Hepatocyte (in vitro differentiated cells): ENCODE measurements at regions not wholly inside any gene's neighbourhood (a gene's known extent, or its start where the extent isn't known, plus 50 kb on each side); places are given as distances from the start of the nearest gene placed in this dataset.
"Not testable (repeated sequence)": the region's sequence is repeated elsewhere in the genome, so short reads cannot be mapped to it uniquely, and the experiment has no call there.

Source experiments
- EZH2 ChIP-seq: fragments of 200-600 bp; sonication (generic); IDR thresholded peaks from 2 replicates; pipeline ENCODE4 v1.6.1; 2016; ENCODE audit warnings: antibody characterized with exemption, mild to moderate bottlenecking, borderline replicate concordance
- EZH2phosphoT487 ChIP-seq: fragments of 200-600 bp; sonication (generic); IDR thresholded peaks from one replicate; pipeline ENCODE4 v1.6.1; 2018; ENCODE audit warnings: antibody characterized with exemption, mild to moderate bottlenecking, low read depth, moderate library complexity; ENCODE audit not compliant: unreplicated experiment, severe bottlenecking
- TF ChIP-seq, protein P1 (sequence below): fragments of 200-600 bp; sonication (generic); IDR thresholded peaks from 2 replicates; pipeline ENCODE4 v1.5.1; 2016; ENCODE audit warnings: antibody characterized with exemption, mild to moderate bottlenecking; ENCODE audit not compliant: poor library complexity

DNA sequence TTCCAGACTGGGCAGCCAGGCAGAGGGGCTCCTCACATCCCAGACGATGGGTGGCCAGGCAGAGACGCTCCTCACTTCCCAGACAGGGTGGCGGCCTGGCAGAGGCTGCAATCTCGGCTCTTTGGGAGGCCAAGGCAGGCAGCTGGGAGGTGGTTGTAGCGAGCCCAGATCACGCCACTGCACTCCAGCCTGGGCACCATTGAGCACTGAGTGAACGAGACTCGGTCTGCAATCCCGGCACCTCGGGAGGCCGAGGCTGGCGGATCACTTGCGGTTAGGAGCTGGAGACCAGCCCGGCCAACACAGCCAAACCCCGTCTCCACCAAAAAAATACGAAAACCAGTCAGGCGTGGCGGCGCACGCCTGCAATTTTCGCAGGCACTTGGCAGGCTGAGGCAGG lies 321.4 kb upstream of the SGCG start:
- TF ChIP-seq, protein P1, sequence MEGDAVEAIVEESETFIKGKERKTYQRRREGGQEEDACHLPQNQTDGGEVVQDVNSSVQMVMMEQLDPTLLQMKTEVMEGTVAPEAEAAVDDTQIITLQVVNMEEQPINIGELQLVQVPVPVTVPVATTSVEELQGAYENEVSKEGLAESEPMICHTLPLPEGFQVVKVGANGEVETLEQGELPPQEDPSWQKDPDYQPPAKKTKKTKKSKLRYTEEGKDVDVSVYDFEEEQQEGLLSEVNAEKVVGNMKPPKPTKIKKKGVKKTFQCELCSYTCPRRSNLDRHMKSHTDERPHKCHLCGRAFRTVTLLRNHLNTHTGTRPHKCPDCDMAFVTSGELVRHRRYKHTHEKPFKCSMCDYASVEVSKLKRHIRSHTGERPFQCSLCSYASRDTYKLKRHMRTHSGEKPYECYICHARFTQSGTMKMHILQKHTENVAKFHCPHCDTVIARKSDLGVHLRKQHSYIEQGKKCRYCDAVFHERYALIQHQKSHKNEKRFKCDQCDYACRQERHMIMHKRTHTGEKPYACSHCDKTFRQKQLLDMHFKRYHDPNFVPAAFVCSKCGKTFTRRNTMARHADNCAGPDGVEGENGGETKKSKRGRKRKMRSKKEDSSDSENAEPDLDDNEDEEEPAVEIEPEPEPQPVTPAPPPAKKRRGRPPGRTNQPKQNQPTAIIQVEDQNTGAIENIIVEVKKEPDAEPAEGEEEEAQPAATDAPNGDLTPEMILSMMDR: not testable (repeated sequence)
- not testable (repeated sequence) for TF ChIP-seq EZH2phosphoT487, EZH2
